ENCODE measurements at regions not wholly inside any gene's neighbourhood (a gene's known extent, or its start where the extent isn't known, plus 50 kb on each side); places are given as distances from the start of the nearest gene placed in this dataset.

DNA sequence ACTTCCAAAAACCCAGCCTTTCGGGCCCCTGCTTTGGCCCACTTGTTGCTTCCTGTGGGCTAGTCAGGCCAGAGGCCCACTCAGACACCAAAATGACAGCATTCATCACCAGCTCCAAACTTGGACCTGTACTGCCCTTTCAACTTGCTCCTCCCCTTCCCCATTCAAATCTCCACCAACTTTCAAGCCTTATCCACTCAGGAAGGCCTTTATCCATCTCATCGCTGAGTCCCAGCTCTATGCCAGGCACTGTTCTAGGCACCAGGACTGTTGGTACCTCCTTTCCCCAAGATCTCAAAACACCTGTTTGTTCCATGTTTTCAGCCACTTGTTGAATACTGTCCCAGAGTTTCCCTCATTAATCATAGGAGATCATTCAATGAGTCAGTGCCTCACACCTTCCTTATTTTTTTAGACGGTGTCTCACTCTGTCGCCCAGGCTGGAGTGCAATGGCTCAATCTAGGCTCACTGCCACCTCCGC is 1011.4 kb downstream of the UQCRFS1 start:
- 92 to 97% (median 97%) methylated on average over 5 of the region's 5 CpGs for WGBS, 3 donors
- no peak for DNase-seq
- Histone ChIP-seq H3K27me3 (ENCODE audit: insufficient read depth in 3 of 3, low read length in 2 of 3) (no peaks in the 10 kb centered on the region), H3K27ac (no peak overlapping the region), H3K4me3 (no peak overlapping the region), H3K36me3 (ENCODE audit: insufficient read depth in 1 of 2, low read depth in 1 of 2) (no peaks in the 10 kb centered on the region), H3K9me3 (no peaks in the 10 kb centered on the region), H3K4me1 (no peaks in the 10 kb centered on the region)
- no peak for TF ChIP-seq CTCF (IDR thresholded peaks at IDR 0.05)
- ATAC-seq: no peak
- intact Hi-C loops (cut with DNase I): no loop called here

DNA sequence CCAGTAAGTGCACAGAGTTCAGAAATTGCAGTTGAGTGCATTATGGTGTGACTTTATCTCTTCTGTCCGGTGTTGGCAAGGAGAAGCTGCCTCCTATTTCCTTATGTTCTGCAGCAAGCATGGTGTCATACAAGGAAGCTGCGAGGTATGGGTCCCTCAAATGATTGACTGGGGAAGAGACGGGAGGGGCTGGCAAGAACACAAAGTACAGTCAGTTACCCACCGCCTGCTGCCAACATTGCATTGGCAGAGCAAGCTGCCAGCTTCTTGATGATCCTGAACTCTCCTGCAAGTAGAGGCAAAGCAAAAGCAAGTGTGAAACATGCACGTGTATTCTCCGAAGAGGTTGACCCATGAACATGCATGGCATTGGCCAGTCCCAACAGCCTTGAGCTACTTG is 1013.6 kb downstream of the UQCRFS1 start:
- TF ChIP-seq CTCF (IDR thresholded peaks at IDR 0.05): no peak
- no peak for ATAC-seq
- WGBS, 3 donors: 37 to 68% (median 45%) methylated on average over 6 of the region's 6 CpGs
- DNase-seq: no peak
- Histone ChIP-seq H3K27me3 (ENCODE audit: insufficient read depth in 3 of 3, low read length in 2 of 3) (no peaks in the 10 kb centered on the region), H3K4me3 (no peak overlapping the region), H3K4me1 (no peaks in the 10 kb centered on the region), H3K27ac (no peak overlapping the region), H3K9me3 (no peaks in the 10 kb centered on the region), H3K36me3 (ENCODE audit: insufficient read depth in 1 of 2, low read depth in 1 of 2) (no peaks in the 10 kb centered on the region)
- intact Hi-C loops (cut with DNase I): no loop called here

DNA sequence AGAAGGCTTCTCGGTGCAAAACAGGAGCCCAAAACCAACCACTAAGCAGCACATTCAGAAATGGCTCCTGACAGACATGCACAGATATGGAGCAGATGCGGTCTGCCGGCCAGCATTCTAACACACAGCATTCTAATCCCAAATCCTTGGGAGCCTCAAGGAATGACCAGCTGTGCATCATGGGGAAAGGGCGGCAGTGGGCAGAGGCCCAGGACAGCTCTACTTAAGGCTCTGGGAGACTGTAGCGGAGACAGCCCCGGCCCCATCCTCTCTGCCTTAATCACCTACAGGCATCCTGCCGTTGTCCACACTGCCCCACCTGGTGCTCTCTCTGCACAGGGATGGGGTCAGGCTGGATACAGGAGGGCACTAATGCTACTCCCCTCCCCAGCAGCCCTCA is 1016.0 kb downstream of the UQCRFS1 start:
- no peaks in the 10 kb centered on the region for H3K36me3 ChIP-seq (ENCODE audit: insufficient read depth in 1 of 2, low read depth in 1 of 2)
- H3K9me3 ChIP-seq: no peaks in the 10 kb centered on the region
- no peak overlapping the region for H3K27ac ChIP-seq
- no peaks in the 10 kb centered on the region for H3K27me3 ChIP-seq (ENCODE audit: insufficient read depth in 3 of 3, low read length in 2 of 3)
- no peak for ATAC-seq
- 34 to 46% (median 38%) methylated on average over 7 of the region's 7 CpGs for WGBS, 3 donors
- no peak overlapping the region for H3K4me3 ChIP-seq
- no peak for TF ChIP-seq CTCF (IDR thresholded peaks at IDR 0.05)
- intact Hi-C loops (cut with DNase I): no loop called here
- no peaks in the 10 kb centered on the region for H3K4me1 ChIP-seq
- no peak for DNase-seq

GRCh38 chr19:28196101-28196500 is 1016.9 kb downstream of the UQCRFS1 start:
- DNase-seq (no peak), ATAC-seq (no peak)
- intact Hi-C loops (cut with DNase I): no loop called here
- H3K27ac ChIP-seq: no peak overlapping the region
- H3K27me3 ChIP-seq (ENCODE audit: insufficient read depth in 3 of 3, low read length in 2 of 3): no peaks in the 10 kb centered on the region
- 34 to 65% (median 36%) methylated on average over 3 of the region's 3 CpGs for WGBS, 3 donors
- no peaks in the 10 kb centered on the region for H3K36me3 ChIP-seq (ENCODE audit: insufficient read depth in 1 of 2, low read depth in 1 of 2)
- H3K4me3 ChIP-seq: no peak overlapping the region
- no peaks in the 10 kb centered on the region for H3K4me1 ChIP-seq
- H3K9me3 ChIP-seq: no peaks in the 10 kb centered on the region
- no peak for TF ChIP-seq CTCF (IDR thresholded peaks at IDR 0.05)

- TF ChIP-seq CTCF (IDR thresholded peaks at IDR 0.05): no peak
- Histone ChIP-seq H3K4me3 (no peak overlapping the region), H3K4me1 (no peaks in the 10 kb centered on the region), H3K27ac (no peak overlapping the region), H3K27me3 (ENCODE audit: insufficient read depth in 3 of 3, low read length in 2 of 3) (peaks cover 0 to 2% (median 0%) of the 10 kb centered on the region in 3 donors), H3K36me3 (ENCODE audit: insufficient read depth in 1 of 2, low read depth in 1 of 2) (no peaks in the 10 kb centered on the region), H3K9me3 (no peaks in the 10 kb centered on the region)
- DNase-seq: no peak
- 37 to 56% (median 40%) methylated on average over 3 of the region's 3 CpGs for WGBS, 3 donors
- intact Hi-C loops (cut with DNase I): no loop called here
- ATAC-seq: no peak
These were observed 1027.3 kb downstream of the UQCRFS1 start for GRCh38 chr19:28185646-28186045.

Data from psoas muscle (tissue), 7 donors.